ENCODE measurements at regions not wholly inside any gene's neighbourhood (a gene's known extent, or its start where the extent isn't known, plus 50 kb on each side); places are given as distances from the start of the nearest gene placed in this dataset.

DNA sequence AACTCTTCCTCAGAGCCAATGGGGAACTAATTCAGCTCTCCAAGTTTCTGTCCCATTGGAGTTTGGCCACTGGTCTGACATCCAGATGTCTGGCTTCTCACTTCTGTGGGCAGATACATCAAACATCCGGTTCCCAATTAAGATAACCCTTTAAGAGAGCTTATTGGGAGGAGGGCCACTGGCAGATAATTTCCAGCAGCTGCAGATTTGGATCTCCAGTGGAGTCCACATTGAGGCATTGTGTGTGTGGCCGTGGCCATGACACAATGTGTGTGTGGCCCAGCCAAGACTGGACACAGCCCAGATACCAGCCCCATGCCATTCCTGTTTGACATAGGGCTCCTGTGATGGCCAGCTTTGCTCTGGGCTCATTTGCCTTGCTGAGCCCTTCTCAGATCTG is 110.5 kb upstream of the MAP1B start:
- TF ChIP-seq, protein P1, sequence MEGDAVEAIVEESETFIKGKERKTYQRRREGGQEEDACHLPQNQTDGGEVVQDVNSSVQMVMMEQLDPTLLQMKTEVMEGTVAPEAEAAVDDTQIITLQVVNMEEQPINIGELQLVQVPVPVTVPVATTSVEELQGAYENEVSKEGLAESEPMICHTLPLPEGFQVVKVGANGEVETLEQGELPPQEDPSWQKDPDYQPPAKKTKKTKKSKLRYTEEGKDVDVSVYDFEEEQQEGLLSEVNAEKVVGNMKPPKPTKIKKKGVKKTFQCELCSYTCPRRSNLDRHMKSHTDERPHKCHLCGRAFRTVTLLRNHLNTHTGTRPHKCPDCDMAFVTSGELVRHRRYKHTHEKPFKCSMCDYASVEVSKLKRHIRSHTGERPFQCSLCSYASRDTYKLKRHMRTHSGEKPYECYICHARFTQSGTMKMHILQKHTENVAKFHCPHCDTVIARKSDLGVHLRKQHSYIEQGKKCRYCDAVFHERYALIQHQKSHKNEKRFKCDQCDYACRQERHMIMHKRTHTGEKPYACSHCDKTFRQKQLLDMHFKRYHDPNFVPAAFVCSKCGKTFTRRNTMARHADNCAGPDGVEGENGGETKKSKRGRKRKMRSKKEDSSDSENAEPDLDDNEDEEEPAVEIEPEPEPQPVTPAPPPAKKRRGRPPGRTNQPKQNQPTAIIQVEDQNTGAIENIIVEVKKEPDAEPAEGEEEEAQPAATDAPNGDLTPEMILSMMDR (IDR thresholded peaks at IDR 0.05) = no peak
- no peak for TF ChIP-seq POLR2A (IDR thresholded peaks at IDR 0.05)

DNA sequence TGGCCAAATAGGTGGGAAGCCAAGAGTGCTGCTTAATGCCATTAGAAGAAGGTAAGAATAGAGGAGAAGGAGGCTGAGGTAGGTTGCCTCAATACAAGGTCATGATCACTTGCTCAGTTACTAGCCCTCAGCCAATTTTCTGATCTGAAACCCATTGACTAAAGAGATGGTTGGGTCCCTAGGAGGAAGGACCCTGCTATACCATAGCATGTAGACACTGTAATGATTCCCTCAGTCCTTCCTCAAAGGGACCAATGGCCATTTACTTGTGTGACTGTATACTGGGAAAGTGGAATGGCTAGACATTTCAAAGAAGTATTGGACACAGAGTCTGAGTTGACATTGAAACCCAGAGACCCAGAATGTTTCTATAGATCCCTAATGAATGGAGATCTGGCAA is 108.5 kb upstream of the MAP1B start:
- H3K9me3 ChIP-seq = no peaks in the 10 kb centered on the region
- no peak overlapping the region for H3K4me3 ChIP-seq (replicated peaks in 1 of 3)
- H3K27me3 ChIP-seq = no peaks in the 10 kb centered on the region
- no peak overlapping the region for H3K27ac ChIP-seq
- H3K36me3 ChIP-seq = no peaks in the 10 kb centered on the region
- TF ChIP-seq POLR2A (IDR thresholded peaks at IDR 0.05) = no peak
- TF ChIP-seq, protein P1 (IDR thresholded peaks at IDR 0.05) = no peak
- intact Hi-C loops (cut with DNase I) = no loop called here
- no peak for DNase-seq
- H3K4me1 ChIP-seq = no peaks in the 10 kb centered on the region

More for the DNA sequence above, 110.5 kb upstream of the MAP1B start:
- DNase-seq = no peak
- Histone ChIP-seq H3K27ac (no peak overlapping the region), H3K36me3 (no peaks in the 10 kb centered on the region), H3K4me1 (no peaks in the 10 kb centered on the region), H3K4me3 (replicated peaks in 1 of 3) (no peak overlapping the region), H3K27me3 (no peaks in the 10 kb centered on the region), H3K9me3 (no peaks in the 10 kb centered on the region)
- intact Hi-C loops (cut with DNase I) = no loop called here
- 46 to 50% methylated on average over 1 to 2 of the region's 2 CpGs for WGBS, 2 donors

DNA sequence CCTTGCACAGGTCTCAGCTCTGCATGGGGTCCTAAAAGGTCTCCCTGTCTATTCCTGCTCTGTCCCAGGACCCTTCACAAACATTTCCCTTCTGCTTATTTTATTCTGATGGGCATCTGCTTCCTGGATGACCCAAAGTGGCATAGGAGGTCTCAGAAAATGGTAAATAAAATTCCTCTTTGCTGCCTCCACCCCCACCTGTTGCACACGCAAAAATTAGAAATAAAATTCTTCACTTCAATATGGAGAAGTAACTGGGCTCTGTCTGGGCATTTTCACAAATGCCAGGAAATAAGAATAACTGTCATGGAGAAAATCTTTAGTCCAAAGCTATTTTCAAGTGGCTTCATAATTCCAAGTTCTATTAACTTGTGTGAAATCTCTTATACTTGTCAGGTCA is 106.6 kb upstream of the MAP1B start:
- 93 to 96% methylated on average over 1 of the region's 1 CpG for WGBS, 2 donors
- Histone ChIP-seq H3K27ac (no peak overlapping the region), H3K36me3 (no peaks in the 10 kb centered on the region), H3K27me3 (no peaks in the 10 kb centered on the region), H3K9me3 (no peaks in the 10 kb centered on the region), H3K4me1 (no peaks in the 10 kb centered on the region), H3K4me3 (replicated peaks in 1 of 3) (no peak overlapping the region)
- intact Hi-C loops (cut with DNase I) = no loop called here
- no peak for DNase-seq
- no peak for TF ChIP-seq POLR2A (IDR thresholded peaks at IDR 0.05)
- TF ChIP-seq, protein P1 (IDR thresholded peaks at IDR 0.05) = no peak

DNA sequence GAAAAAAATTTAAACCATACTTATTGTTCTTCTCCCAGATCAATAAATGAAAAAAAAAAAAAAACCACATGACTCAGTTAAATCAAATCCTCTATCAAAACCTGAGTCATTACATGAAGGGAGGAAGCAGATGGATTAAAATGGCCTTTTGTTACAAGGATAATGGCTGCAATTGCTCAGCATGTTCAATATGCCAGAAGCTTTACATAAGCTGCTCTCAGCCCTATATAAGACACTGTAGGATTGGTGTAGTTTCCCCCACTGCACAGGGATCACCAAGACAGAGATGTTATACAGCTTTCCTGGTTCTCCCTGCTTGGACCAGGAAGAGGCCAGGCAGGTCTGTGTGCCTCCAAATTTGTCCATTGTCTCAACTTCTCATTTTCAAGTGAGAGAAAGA is 101.6 kb upstream of the MAP1B start:
- no peak overlapping the region for H3K4me3 ChIP-seq (replicated peaks in 1 of 3)
- H3K4me1 ChIP-seq = no peaks in the 10 kb centered on the region
- intact Hi-C loops (cut with DNase I) = no loop called here
- no peak for DNase-seq
- H3K27me3 ChIP-seq = no peaks in the 10 kb centered on the region
- H3K9me3 ChIP-seq = no peaks in the 10 kb centered on the region
- H3K36me3 ChIP-seq = no peaks in the 10 kb centered on the region
- TF ChIP-seq POLR2A (IDR thresholded peaks at IDR 0.05) = no peak
- TF ChIP-seq, protein P1 (IDR thresholded peaks at IDR 0.05) = no peak
- no peak overlapping the region for H3K27ac ChIP-seq

DNA sequence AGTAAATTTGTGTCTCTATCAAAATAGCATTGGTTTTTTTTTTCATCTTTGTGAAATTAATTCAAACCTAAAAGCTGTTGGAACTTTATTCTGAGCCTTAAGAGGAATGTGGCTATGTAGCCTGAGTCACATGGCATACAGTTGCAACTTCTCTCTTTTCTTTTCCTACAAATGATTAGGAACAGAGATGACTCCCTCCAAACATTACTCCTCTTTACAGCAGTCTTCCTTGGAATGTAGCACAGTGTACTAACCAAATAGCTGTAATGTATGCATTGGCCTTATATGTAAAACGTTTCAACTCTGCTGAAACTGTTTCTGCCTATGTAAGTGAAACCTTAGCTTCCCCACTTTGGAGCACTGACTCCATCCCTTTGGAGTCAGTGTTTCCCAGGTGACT is 100.9 kb upstream of the MAP1B start:
- no peak for TF ChIP-seq POLR2A (IDR thresholded peaks at IDR 0.05)
- TF ChIP-seq, protein P1 (IDR thresholded peaks at IDR 0.05) = no peak
- Histone ChIP-seq H3K4me1 (no peaks in the 10 kb centered on the region), H3K4me3 (replicated peaks in 1 of 3) (no peak overlapping the region), H3K9me3 (no peaks in the 10 kb centered on the region), H3K27ac (no peak overlapping the region), H3K36me3 (no peaks in the 10 kb centered on the region), H3K27me3 (no peaks in the 10 kb centered on the region)
- no peak for DNase-seq
- intact Hi-C loops (cut with DNase I) = no loop called here
- 26 to 54% methylated on average over 1 of the region's 1 CpG for WGBS, 2 donors

Data from thyroid gland (tissue), 4 donors.